Esophagus (tissue), 2 donors: ENCODE measurements at regions not wholly inside any gene's neighbourhood (a gene's known extent, or its start where the extent isn't known, plus 50 kb on each side); places are given as distances from the start of the nearest gene placed in this dataset.

Experiments used
- H3K27ac ChIP-seq, 2 donors: one replicate each; pipeline ENCODE4 v1.5.1; 2013; ENCODE audit warnings: low read depth in 2 of 2, mild to moderate bottlenecking in 2 of 2, inconsistent platforms in 1 of 2, low read length in 1 of 2, moderate library complexity in 1 of 2
- H3K27me3 ChIP-seq, 2 donors: one replicate each; pipeline ENCODE4 v1.6.1; 2013; ENCODE audit warnings: low read length in 2 of 2, control low read depth in 1 of 2, mild to moderate bottlenecking in 1 of 2; ENCODE audit not compliant: insufficient read depth in 2 of 2, control insufficient read depth in 1 of 2
- H3K36me3 ChIP-seq, 2 donors: one replicate each; pipeline ENCODE4 v1.6.1; 2013; ENCODE audit warnings: low read length in 1 of 2; ENCODE audit not compliant: control insufficient read depth in 2 of 2, insufficient read depth in 2 of 2
- H3K4me1 ChIP-seq, 2 donors: one replicate each; pipeline ENCODE4 v1.6.1; 2013; ENCODE audit warnings: low read length in 1 of 2; ENCODE audit not compliant: control insufficient read depth in 2 of 2, insufficient read depth in 2 of 2
- H3K4me3 ChIP-seq, 2 donors: one replicate each; pipeline ENCODE4 v1.5.1; 2013; ENCODE audit warnings: low read length in 2 of 2, mild to moderate bottlenecking in 2 of 2, low read depth in 1 of 2, moderate library complexity in 1 of 2
- H3K9me3 ChIP-seq, 2 donors: one replicate each; pipeline ENCODE4 v1.6.1; 2013; ENCODE audit warnings: mild to moderate bottlenecking in 2 of 2, low read depth in 1 of 2, low read length in 1 of 2, moderate library complexity in 1 of 2; ENCODE audit not compliant: control insufficient read depth in 2 of 2, insufficient read depth in 1 of 2
- WGBS, 2 donors: extraction: QIAGEN DNeasy Blood & Tissue Kit; methylation state at CpG; one replicate each; pipeline ENCODE4 v1.1.7; 2013; 5-methylcytosine and 5-hydroxymethylcytosine counted together
- donor health status: healthy with polysubstance abuse.
- donor health status: Bipolar disorder and iron deficiency.

GRCh38 chr17:34182036-34182803 lies 72.9 kb upstream of the CCL2 start:
- Histone ChIP-seq H3K9me3 (no peaks in the 10 kb centered on the region), H3K4me1 (peaks cover 0 to 2% of the 10 kb centered on the region in 2 donors), H3K36me3 (no peaks in the 10 kb centered on the region), H3K27me3 (no peaks in the 10 kb centered on the region), H3K4me3 (no peak overlapping the region), H3K27ac (no peak overlapping the region)
- WGBS, 2 donors, result 48 to 54% methylated on average over 6 of the region's 6 CpGs

GRCh38 chr17:34195987-34196386 lies 59.1 kb upstream of the CCL2 start:
- no peaks in the 10 kb centered on the region for H3K9me3 ChIP-seq
- H3K4me3 ChIP-seq, result no peak overlapping the region
- 65% methylated on average over 3 of the region's 3 CpGs for WGBS, 2 donors
- no peak overlapping the region for H3K27ac ChIP-seq
- H3K27me3 ChIP-seq, result no peaks in the 10 kb centered on the region
- no peaks in the 10 kb centered on the region for H3K4me1 ChIP-seq
- no peaks in the 10 kb centered on the region for H3K36me3 ChIP-seq

- Histone ChIP-seq H3K9me3 (no peaks in the 10 kb centered on the region), H3K4me3 (no peak overlapping the region), H3K27ac (no peak overlapping the region), H3K36me3 (no peaks in the 10 kb centered on the region), H3K27me3 (no peaks in the 10 kb centered on the region), H3K4me1 (no peaks in the 10 kb centered on the region)
- WGBS, 2 donors, result 12 to 22% methylated on average over 1 of the region's 1 CpG
Measured at GRCh38 chr17:34198519-34198918, 56.6 kb upstream of the CCL2 start.

GRCh38 chr17:34199454-34199853 lies 55.6 kb upstream of the CCL2 start:
- no peaks in the 10 kb centered on the region for H3K27me3 ChIP-seq
- no peaks in the 10 kb centered on the region for H3K36me3 ChIP-seq
- no peaks in the 10 kb centered on the region for H3K9me3 ChIP-seq
- 25 to 27% methylated on average over 7 of the region's 7 CpGs for WGBS, 2 donors
- no peak overlapping the region for H3K4me3 ChIP-seq
- H3K27ac ChIP-seq, result no peak overlapping the region
- H3K4me1 ChIP-seq, result peaks cover 3% of the 10 kb centered on the region in 2 donors

- Histone ChIP-seq H3K27ac (no peak overlapping the region), H3K9me3 (no peaks in the 10 kb centered on the region), H3K4me1 (peaks cover 4% of the 10 kb centered on the region in 2 donors), H3K27me3 (no peaks in the 10 kb centered on the region), H3K36me3 (no peaks in the 10 kb centered on the region), H3K4me3 (no peak overlapping the region)
- 6 to 9% methylated on average over 8 of the region's 8 CpGs for WGBS, 2 donors
Measured at GRCh38 chr17:34199932-34200534, 55.1 kb upstream of the CCL2 start.

GRCh38 chr17:34201225-34201624 lies 53.9 kb upstream of the CCL2 start:
- H3K4me3 ChIP-seq, result no peak overlapping the region
- WGBS, 2 donors, result 67 to 86% methylated on average over 1 of the region's 1 CpG
- H3K9me3 ChIP-seq, result no peaks in the 10 kb centered on the region

GRCh38 chr17:34201767-34202166 lies 53.3 kb upstream of the CCL2 start:
- WGBS, 2 donors, result 50 to 54% methylated on average over 4 of the region's 4 CpGs
- H3K27me3 ChIP-seq, result no peaks in the 10 kb centered on the region
- H3K36me3 ChIP-seq, result no peaks in the 10 kb centered on the region
- no peak overlapping the region for H3K4me3 ChIP-seq
- H3K4me1 ChIP-seq, result peaks cover 4% of the 10 kb centered on the region in 2 donors
- H3K27ac ChIP-seq, result no peak overlapping the region
- no peaks in the 10 kb centered on the region for H3K9me3 ChIP-seq

More at GRCh38 chr17:34201225-34201624, 53.9 kb upstream of the CCL2 start:
- Histone ChIP-seq H3K27me3 (no peaks in the 10 kb centered on the region), H3K36me3 (no peaks in the 10 kb centered on the region), H3K4me1 (peaks cover 4% of the 10 kb centered on the region in 2 donors), H3K27ac (no peak overlapping the region)

GRCh38 chr17:34203018-34203638 lies 52.0 kb upstream of the CCL2 start:
- Histone ChIP-seq H3K9me3 (no peaks in the 10 kb centered on the region), H3K36me3 (no peaks in the 10 kb centered on the region), H3K27me3 (no peaks in the 10 kb centered on the region), H3K27ac (no peak overlapping the region), H3K4me1 (peaks cover 4% of the 10 kb centered on the region in 2 donors), H3K4me3 (no peak overlapping the region)
- WGBS, 2 donors, result 69 to 70% methylated on average over 4 of the region's 4 CpGs

GRCh38 chr17:34204402-34204801 lies 50.7 kb upstream of the CCL2 start:
- no peak overlapping the region for H3K27ac ChIP-seq
- no peaks in the 10 kb centered on the region for H3K36me3 ChIP-seq
- 71 to 80% methylated on average over 5 of the region's 5 CpGs for WGBS, 2 donors
- H3K9me3 ChIP-seq, result no peaks in the 10 kb centered on the region
- H3K27me3 ChIP-seq, result no peaks in the 10 kb centered on the region
- peaks cover 4% of the 10 kb centered on the region in 2 donors for H3K4me1 ChIP-seq
- H3K4me3 ChIP-seq, result no peak overlapping the region
